Activated CD8-positive, alpha-beta memory T cell treated with anti-CD3 and anti-CD28 coated beads, Interleukin-2, amount 50 U/mL, for 4 hours (primary cell): ENCODE measurements at regions not wholly inside any gene's neighbourhood (a gene's known extent, or its start where the extent isn't known, plus 50 kb on each side); places are given as distances from the start of the nearest gene placed in this dataset.

Source experiments
- DNase-seq: peaks from one replicate; pipeline ENCODE4 v3.0.0-alpha.2; 2020

GRCh38 chr1:209318181-209319056 is 265.1 kb upstream of the CAMK1G start:
- no peak for DNase-seq

GRCh38 chr1:209319057-209319432 is 264.5 kb upstream of the CAMK1G start:
- no peak for DNase-seq

- DNase-seq: no peak
These were observed 264.0 kb upstream of the CAMK1G start for GRCh38 chr1:209319549-209319948.

- no peak for DNase-seq
These were observed 259.8 kb upstream of the CAMK1G start for GRCh38 chr1:209323743-209324142.

- no peak for DNase-seq
These were observed 258.3 kb upstream of the CAMK1G start for GRCh38 chr1:209324901-209325871.

GRCh38 chr1:209326076-209326475 is 257.4 kb upstream of the CAMK1G start:
- no peak for DNase-seq

- DNase-seq: no peak
These were observed 256.7 kb upstream of the CAMK1G start for GRCh38 chr1:209326831-209327230.

- no peak for DNase-seq
These were observed 255.3 kb upstream of the CAMK1G start for GRCh38 chr1:209328196-209328595.

- DNase-seq: no peak
These were observed 248.3 kb upstream of the CAMK1G start for GRCh38 chr1:209335178-209335577.

- no peak for DNase-seq
These were observed 242.4 kb upstream of the CAMK1G start for GRCh38 chr1:209341146-209341545.

- no peak for DNase-seq
These were observed 241.7 kb upstream of the CAMK1G start for GRCh38 chr1:209341673-209342420.

GRCh38 chr1:209342441-209343175 is 240.9 kb upstream of the CAMK1G start:
- no peak for DNase-seq

GRCh38 chr1:209343511-209343910 is 240.0 kb upstream of the CAMK1G start:
- DNase-seq: no peak

- DNase-seq: no peak
These were observed 239.4 kb upstream of the CAMK1G start for GRCh38 chr1:209344156-209344555.

GRCh38 chr1:209349363-209350308 is 233.9 kb upstream of the CAMK1G start:
- no peak for DNase-seq

GRCh38 chr1:209353053-209353452 is 230.5 kb upstream of the CAMK1G start:
- DNase-seq: no peak

GRCh38 chr1:209354111-209354839 is 229.2 kb upstream of the CAMK1G start:
- peak; percentile 22 for DNase-seq

GRCh38 chr1:209354840-209355165 is 228.7 kb upstream of the CAMK1G start:
- no peak for DNase-seq

- DNase-seq: no peak
These were observed 228.1 kb upstream of the CAMK1G start for GRCh38 chr1:209355415-209355814.

- no peak for DNase-seq
These were observed 226.5 kb upstream of the CAMK1G start for GRCh38 chr1:209356976-209357377.

GRCh38 chr1:209363112-209363511 is 220.4 kb upstream of the CAMK1G start:
- no peak for DNase-seq
